WTC11 (cell line): ENCODE measurements at regions not wholly inside any gene's neighbourhood (a gene's known extent, or its start where the extent isn't known, plus 50 kb on each side); places are given as distances from the start of the nearest gene placed in this dataset.

Source experiments
- ATAC-seq: fragments of 200-7000 bp; cut with Tn5 transposase; 2 replicates; pipeline ENCODE4 v1.10.0; 2021; ENCODE audit warnings: mild to moderate bottlenecking, moderate library complexity
- CTCF ChIA-PET: fragments of 300-600 bp; sonication (Branson Sonifier 250); formaldehyde crosslinking; loops from one replicate; lab custom pipeline; 2021; ENCODE audit warnings: antibody characterized with exemption; lab: Charles Lee
- POLR2A ChIA-PET: fragments of 350-600 bp; sonication (Branson Sonifier 250); formaldehyde crosslinking; loops from one replicate; lab custom pipeline; 2021; ENCODE audit warnings: antibody characterized with exemption; lab: Charles Lee
- DNase-seq: peaks from one replicate; pipeline ENCODE4 v3.0.0; 2021; ENCODE audit warnings: low spot score
- H3K27ac Mint-ChIP-seq: 2 replicates; pipeline ENCODE4 v1.8.0; 2021; ENCODE audit warnings: mixed read lengths
- H3K27me3 Mint-ChIP-seq: 2 replicates; pipeline ENCODE4 v1.8.0; 2021; ENCODE audit warnings: low read depth, mild to moderate bottlenecking, moderate library complexity, mixed read lengths
- H3K36me3 Mint-ChIP-seq: 2 replicates; pipeline ENCODE4 v1.8.0; 2021; ENCODE audit warnings: mixed read lengths
- H3K4me1 Mint-ChIP-seq: 2 replicates; pipeline ENCODE4 v1.8.0; 2022; ENCODE audit warnings: mixed read lengths
- H3K4me3 Mint-ChIP-seq: 2 replicates; pipeline ENCODE4 v1.8.0; 2021; ENCODE audit warnings: mild to moderate bottlenecking, moderate library complexity, mixed read lengths
- H3K9me3 Mint-ChIP-seq: 2 replicates; pipeline ENCODE4 v1.8.0; 2021; ENCODE audit warnings: mixed read lengths
- ATF1 ChIP-seq: sonication (generic); formaldehyde crosslinking; IDR thresholded peaks from 2 replicates; pipeline ENCODE4 v1.8.1; 2023; ENCODE audit warnings: mild to moderate bottlenecking, moderate library complexity, missing genetic modification reagents
- EMX1 ChIP-seq: fragments of 250-450 bp; sonication (Bioruptor Pico); IDR thresholded peaks from 2 replicates; pipeline ENCODE4 v1.8.0; 2021; ENCODE audit warnings: mild to moderate bottlenecking
- FOXJ3 ChIP-seq: sonication (generic); formaldehyde crosslinking; IDR thresholded peaks from 2 replicates; pipeline ENCODE4 v1.9.0; 2021; ENCODE audit warnings: missing genetic modification reagents, mild to moderate bottlenecking, borderline replicate concordance
- FOXP4 ChIP-seq: sonication (generic); formaldehyde crosslinking; IDR thresholded peaks from 2 replicates; pipeline ENCODE4 v1.8.0; 2022; ENCODE audit warnings: mild to moderate bottlenecking, missing genetic modification reagents
- GABPB1 ChIP-seq: sonication (generic); formaldehyde crosslinking; IDR thresholded peaks from 2 replicates; pipeline ENCODE4 v1.8.1; 2023; ENCODE audit warnings: mild to moderate bottlenecking, missing genetic modification reagents
- JUN ChIP-seq: sonication (generic); formaldehyde crosslinking; IDR thresholded peaks from 2 replicates; pipeline ENCODE4 v1.8.0; 2023; ENCODE audit warnings: mild to moderate bottlenecking, missing genetic modification reagents
- MAX ChIP-seq: sonication (generic); formaldehyde crosslinking; IDR thresholded peaks from 2 replicates; pipeline ENCODE4 v1.8.0; 2022; ENCODE audit warnings: mild to moderate bottlenecking, missing genetic modification reagents
- NR1H2 ChIP-seq: sonication (generic); formaldehyde crosslinking; IDR thresholded peaks from 2 replicates; pipeline ENCODE4 v1.9.0; 2021; ENCODE audit warnings: mild to moderate bottlenecking, moderate library complexity, missing genetic modification reagents
- PRRX2 ChIP-seq: fragments of 250-450 bp; sonication (Bioruptor Pico); IDR thresholded peaks from 2 replicates; pipeline ENCODE4 v1.8.0; 2021; ENCODE audit warnings: mild to moderate bottlenecking
- SMAD3 ChIP-seq: sonication (generic); formaldehyde crosslinking; IDR thresholded peaks from 2 replicates; pipeline ENCODE4 v1.8.0; 2022; ENCODE audit warnings: missing genetic modification reagents, mild to moderate bottlenecking, borderline replicate concordance
- SP1 ChIP-seq: sonication (generic); formaldehyde crosslinking; conservative IDR thresholded peaks from 2 replicates; pipeline ENCODE4 v1.8.1; 2022; ENCODE audit warnings: missing genetic modification reagents
- TEAD4 ChIP-seq: sonication (generic); formaldehyde crosslinking; IDR thresholded peaks from 2 replicates; pipeline ENCODE4 v1.8.0; 2022; ENCODE audit warnings: mild to moderate bottlenecking, missing genetic modification reagents
- ZBTB43 ChIP-seq: sonication (generic); formaldehyde crosslinking; IDR thresholded peaks from 2 replicates; pipeline ENCODE4 v1.8.1; 2023; ENCODE audit warnings: mild to moderate bottlenecking, missing genetic modification reagents
- ZMAT4 ChIP-seq: fragments of 250-450 bp; sonication (Bioruptor Pico); IDR thresholded peaks from 2 replicates; pipeline ENCODE4 v1.9.0; 2021; ENCODE audit warnings: mild to moderate bottlenecking
- ZNF121 ChIP-seq: sonication (generic); formaldehyde crosslinking; IDR thresholded peaks from 2 replicates; pipeline ENCODE4 v1.8.0; 2023; ENCODE audit warnings: missing genetic modification reagents
- ZNF232 ChIP-seq: sonication (generic); formaldehyde crosslinking; IDR thresholded peaks from 2 replicates; pipeline ENCODE4 v1.8.0; 2022; ENCODE audit warnings: mild to moderate bottlenecking, missing genetic modification reagents
- ZNF423 ChIP-seq: fragments of 250-450 bp; sonication (Bioruptor Pico); IDR thresholded peaks from 2 replicates; pipeline ENCODE4 v2.1.2; 2022; ENCODE audit warnings: mild to moderate bottlenecking, moderate library complexity
- TF ChIP-seq, protein P1 (sequence below): sonication (generic); formaldehyde crosslinking; IDR thresholded peaks from 2 replicates; pipeline ENCODE4 v1.8.1; 2023; ENCODE audit warnings: mild to moderate bottlenecking, missing genetic modification reagents, moderate library complexity
- TF ChIP-seq, protein P2 (sequence below): sonication (generic); formaldehyde crosslinking; IDR thresholded peaks from 2 replicates; pipeline ENCODE4 v1.8.1; 2022; ENCODE audit warnings: low read depth, missing genetic modification reagents, borderline replicate concordance
- TF ChIP-seq, protein P3 (sequence below): fragments of 250-450 bp; sonication (Bioruptor Pico); IDR thresholded peaks from 2 replicates; pipeline ENCODE4 v1.8.0; 2021; ENCODE audit warnings: mild to moderate bottlenecking
- TF ChIP-seq, protein P4 (sequence below): sonication (generic); formaldehyde crosslinking; IDR thresholded peaks from 2 replicates; pipeline ENCODE4 v1.8.0; 2023; ENCODE audit warnings: missing genetic modification reagents
- TF ChIP-seq, protein P5 (sequence below): sonication (generic); formaldehyde crosslinking; conservative IDR thresholded peaks from 2 replicates; pipeline ENCODE4 v1.8.1; 2023; ENCODE audit warnings: mild to moderate bottlenecking, low read depth, missing genetic modification reagents, moderate library complexity

DNA sequence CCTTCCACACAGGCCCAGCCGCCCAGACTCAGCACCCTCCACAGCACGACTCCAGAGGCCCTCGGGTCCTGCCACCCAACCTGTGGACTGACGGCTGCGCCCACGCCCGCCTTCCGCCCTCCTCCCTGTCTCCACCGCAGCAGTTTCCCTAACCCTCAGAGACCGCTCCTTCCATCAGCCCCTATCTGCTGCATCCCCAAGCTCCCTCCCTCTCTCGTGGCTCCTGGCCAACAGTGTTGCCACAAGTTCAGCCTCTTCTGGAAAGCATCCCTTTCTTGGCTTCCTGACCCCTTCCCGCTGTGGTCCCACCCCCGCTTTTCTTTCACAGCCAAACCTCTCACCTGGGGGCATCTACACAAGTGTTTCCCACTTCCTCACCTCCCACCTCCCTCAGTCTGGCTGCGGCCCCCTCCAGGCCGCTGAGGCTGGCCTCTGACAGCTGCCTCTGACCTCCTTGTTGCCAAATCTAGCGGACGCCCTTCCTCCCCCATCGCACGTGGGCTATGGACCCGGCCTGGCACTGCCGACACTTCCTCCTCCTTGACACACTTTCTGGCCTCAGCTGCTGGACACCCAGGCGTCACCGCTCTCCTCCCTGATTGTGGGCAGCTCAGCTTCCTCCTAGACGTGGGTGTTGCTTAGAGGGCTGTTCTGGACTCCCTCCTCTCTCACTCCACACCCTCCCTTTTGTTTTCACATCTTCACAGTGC is 168.8 kb upstream of the TLE3 start:
- ChIA-PET CTCF (interaction anchor here (1.1 kb wide), 1 partner anchor 765 kb away, joined by 3 read pairs; no protein-coding TSS in a partner anchor), POLR2A (interaction anchor here (0.6 kb wide), 1 partner anchor 302 kb away, joined by 3 read pairs; no protein-coding TSS in a partner anchor)
- ATAC-seq (no peak), DNase-seq (no peak)
- Mint-ChIP-seq H3K27me3 (peaks cover 4% of the 10 kb centered on the region; the same call in 1 of the 2 replicates), H3K4me3 (no peak overlapping the region), H3K27ac (0 out of 2 replicates have a peak overlapping the region, but pooled peaks have one; percentile 20), H3K9me3 (no peaks in the 10 kb centered on the region), H3K4me1 (peaks cover 23% of the 10 kb centered on the region), H3K36me3 (no peaks in the 10 kb centered on the region)
- TF ChIP-seq NR1H2 (CRISPR knock-in tag) = no peak
- TF ChIP-seq, protein P1, sequence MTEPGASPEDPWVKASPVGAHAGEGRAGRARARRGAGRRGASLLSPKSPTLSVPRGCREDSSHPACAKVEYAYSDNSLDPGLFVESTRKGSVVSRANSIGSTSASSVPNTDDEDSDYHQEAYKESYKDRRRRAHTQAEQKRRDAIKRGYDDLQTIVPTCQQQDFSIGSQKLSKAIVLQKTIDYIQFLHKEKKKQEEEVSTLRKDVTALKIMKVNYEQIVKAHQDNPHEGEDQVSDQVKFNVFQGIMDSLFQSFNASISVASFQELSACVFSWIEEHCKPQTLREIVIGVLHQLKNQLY (CRISPR knock-in tag) = no peak
- no peak for TF ChIP-seq ZBTB43 (CRISPR knock-in tag)
- no peak for TF ChIP-seq SMAD3 (CRISPR knock-in tag)
- TF ChIP-seq SP1 (CRISPR knock-in tag) = no peak
- TF ChIP-seq, protein P2, sequence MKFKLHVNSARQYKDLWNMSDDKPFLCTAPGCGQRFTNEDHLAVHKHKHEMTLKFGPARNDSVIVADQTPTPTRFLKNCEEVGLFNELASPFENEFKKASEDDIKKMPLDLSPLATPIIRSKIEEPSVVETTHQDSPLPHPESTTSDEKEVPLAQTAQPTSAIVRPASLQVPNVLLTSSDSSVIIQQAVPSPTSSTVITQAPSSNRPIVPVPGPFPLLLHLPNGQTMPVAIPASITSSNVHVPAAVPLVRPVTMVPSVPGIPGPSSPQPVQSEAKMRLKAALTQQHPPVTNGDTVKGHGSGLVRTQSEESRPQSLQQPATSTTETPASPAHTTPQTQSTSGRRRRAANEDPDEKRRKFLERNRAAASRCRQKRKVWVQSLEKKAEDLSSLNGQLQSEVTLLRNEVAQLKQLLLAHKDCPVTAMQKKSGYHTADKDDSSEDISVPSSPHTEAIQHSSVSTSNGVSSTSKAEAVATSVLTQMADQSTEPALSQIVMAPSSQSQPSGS = no peak
- TF ChIP-seq ZNF423 (CRISPR knock-in tag) = no peak
- TF ChIP-seq, protein P3, sequence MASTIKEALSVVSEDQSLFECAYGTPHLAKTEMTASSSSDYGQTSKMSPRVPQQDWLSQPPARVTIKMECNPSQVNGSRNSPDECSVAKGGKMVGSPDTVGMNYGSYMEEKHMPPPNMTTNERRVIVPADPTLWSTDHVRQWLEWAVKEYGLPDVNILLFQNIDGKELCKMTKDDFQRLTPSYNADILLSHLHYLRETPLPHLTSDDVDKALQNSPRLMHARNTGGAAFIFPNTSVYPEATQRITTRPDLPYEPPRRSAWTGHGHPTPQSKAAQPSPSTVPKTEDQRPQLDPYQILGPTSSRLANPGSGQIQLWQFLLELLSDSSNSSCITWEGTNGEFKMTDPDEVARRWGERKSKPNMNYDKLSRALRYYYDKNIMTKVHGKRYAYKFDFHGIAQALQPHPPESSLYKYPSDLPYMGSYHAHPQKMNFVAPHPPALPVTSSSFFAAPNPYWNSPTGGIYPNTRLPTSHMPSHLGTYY (CRISPR knock-in tag) = no peak
- no peak for TF ChIP-seq GABPB1
- no peak for TF ChIP-seq ZMAT4 (CRISPR knock-in tag)
- TF ChIP-seq MAX (CRISPR knock-in tag) = no peak
- TF ChIP-seq PRRX2 (CRISPR knock-in tag) = no peak
- TF ChIP-seq, protein P4, sequence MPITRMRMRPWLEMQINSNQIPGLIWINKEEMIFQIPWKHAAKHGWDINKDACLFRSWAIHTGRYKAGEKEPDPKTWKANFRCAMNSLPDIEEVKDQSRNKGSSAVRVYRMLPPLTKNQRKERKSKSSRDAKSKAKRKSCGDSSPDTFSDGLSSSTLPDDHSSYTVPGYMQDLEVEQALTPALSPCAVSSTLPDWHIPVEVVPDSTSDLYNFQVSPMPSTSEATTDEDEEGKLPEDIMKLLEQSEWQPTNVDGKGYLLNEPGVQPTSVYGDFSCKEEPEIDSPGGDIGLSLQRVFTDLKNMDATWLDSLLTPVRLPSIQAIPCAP = no peak

DNA sequence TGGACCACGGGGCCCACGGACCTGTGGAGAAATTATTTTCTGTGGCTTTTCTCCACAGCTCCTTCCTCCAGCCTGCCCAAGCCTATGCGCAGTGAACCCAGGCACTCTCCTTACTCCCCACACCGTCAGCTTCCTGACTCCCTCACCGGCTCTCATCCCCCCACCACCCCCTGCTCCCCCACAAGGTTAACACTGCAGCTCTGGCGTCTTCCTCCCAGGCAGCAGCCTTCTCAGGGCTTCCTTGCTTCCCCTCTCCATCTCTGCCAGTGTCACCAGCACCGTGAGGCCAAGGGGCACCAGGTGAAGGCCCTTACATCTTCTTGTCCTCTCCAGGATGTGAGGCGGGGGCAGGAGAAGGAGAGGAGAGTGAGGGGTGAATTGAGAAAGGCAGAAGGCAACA is 168.3 kb upstream of the TLE3 start:
- no peak overlapping the region for H3K27ac Mint-ChIP-seq
- H3K4me3 Mint-ChIP-seq = no peak overlapping the region
- no peak for DNase-seq
- no peaks in the 10 kb centered on the region for H3K36me3 Mint-ChIP-seq
- ChIA-PET POLR2A (interaction anchor here (0.6 kb wide), 1 partner anchor 301 kb away, joined by 3 read pairs; no protein-coding TSS in a partner anchor), CTCF (interaction anchor here (1.1 kb wide), 1 partner anchor 765 kb away, joined by 3 read pairs; no protein-coding TSS in a partner anchor)
- peaks cover 19% of the 10 kb centered on the region for H3K4me1 Mint-ChIP-seq
- no peak for ATAC-seq
- peaks cover 4% of the 10 kb centered on the region; the same call in 1 of the 2 replicates for H3K27me3 Mint-ChIP-seq
- H3K9me3 Mint-ChIP-seq = no peaks in the 10 kb centered on the region
- TF ChIP-seq ZNF232 (no peak), NR1H2 (CRISPR knock-in tag) (no peak), FOXP4 (CRISPR knock-in tag) (no peak), JUN (CRISPR knock-in tag) (no peak), ATF1 (CRISPR knock-in tag) (no peak), TEAD4 (CRISPR knock-in tag) (no peak), EMX1 (CRISPR knock-in tag) (no peak), FOXJ3 (CRISPR knock-in tag) (no peak), ZNF121 (no peak)
- TF ChIP-seq, protein P5, sequence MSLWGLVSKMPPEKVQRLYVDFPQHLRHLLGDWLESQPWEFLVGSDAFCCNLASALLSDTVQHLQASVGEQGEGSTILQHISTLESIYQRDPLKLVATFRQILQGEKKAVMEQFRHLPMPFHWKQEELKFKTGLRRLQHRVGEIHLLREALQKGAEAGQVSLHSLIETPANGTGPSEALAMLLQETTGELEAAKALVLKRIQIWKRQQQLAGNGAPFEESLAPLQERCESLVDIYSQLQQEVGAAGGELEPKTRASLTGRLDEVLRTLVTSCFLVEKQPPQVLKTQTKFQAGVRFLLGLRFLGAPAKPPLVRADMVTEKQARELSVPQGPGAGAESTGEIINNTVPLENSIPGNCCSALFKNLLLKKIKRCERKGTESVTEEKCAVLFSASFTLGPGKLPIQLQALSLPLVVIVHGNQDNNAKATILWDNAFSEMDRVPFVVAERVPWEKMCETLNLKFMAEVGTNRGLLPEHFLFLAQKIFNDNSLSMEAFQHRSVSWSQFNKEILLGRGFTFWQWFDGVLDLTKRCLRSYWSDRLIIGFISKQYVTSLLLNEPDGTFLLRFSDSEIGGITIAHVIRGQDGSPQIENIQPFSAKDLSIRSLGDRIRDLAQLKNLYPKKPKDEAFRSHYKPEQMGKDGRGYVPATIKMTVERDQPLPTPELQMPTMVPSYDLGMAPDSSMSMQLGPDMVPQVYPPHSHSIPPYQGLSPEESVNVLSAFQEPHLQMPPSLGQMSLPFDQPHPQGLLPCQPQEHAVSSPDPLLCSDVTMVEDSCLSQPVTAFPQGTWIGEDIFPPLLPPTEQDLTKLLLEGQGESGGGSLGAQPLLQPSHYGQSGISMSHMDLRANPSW (CRISPR knock-in tag) = no peak
- TF ChIP-seq, protein P4 = no peak
